CD14-positive monocyte (primary cell): ENCODE measurements at regions not wholly inside any gene's neighbourhood (a gene's known extent, or its start where the extent isn't known, plus 50 kb on each side); places are given as distances from the start of the nearest gene placed in this dataset.

Source experiments
- DNase-seq, 3 donors: peaks; one replicate each; pipeline ENCODE4 v3.0.0-alpha.2; 2011 to 2022
- H2AFZ ChIP-seq: 2 replicates; pipeline ENCODE4 v1.6.0; 2012; ENCODE audit warnings: mild to moderate bottlenecking, low read depth, low read length, inconsistent platforms; ENCODE audit not compliant: insufficient read depth, poor library complexity, severe bottlenecking
- H3K27ac ChIP-seq, 2 donors: 1 replicate in 1 of 2; 2 replicates in 1 of 2; pipeline ENCODE4 v1.5.1; 2012 to 2013; ENCODE audit warnings: low read length in 2 of 2, control low read depth in 1 of 2, inconsistent platforms in 1 of 2, low read depth in 1 of 2, mild to moderate bottlenecking in 1 of 2
- H3K27me3 ChIP-seq, 2 donors: one replicate each; pipeline versions ENCODE4 v1.6.0 to v1.6.1; 2011 to 2013; ENCODE audit warnings: low read length in 2 of 2; ENCODE audit not compliant: control insufficient read depth in 2 of 2, insufficient read depth in 2 of 2
- H3K36me3 ChIP-seq, 2 donors: replicated peaks in 1 of 2; 1 replicate in 1 of 2; 2 replicates in 1 of 2; pipeline versions ENCODE4 v1.5.1 to v1.6.1; 2012 to 2013; ENCODE audit warnings: low read length in 2 of 2, control low read depth in 1 of 2, inconsistent platforms in 1 of 2, mild to moderate bottlenecking in 1 of 2; ENCODE audit not compliant: insufficient read depth in 2 of 2, control insufficient read depth in 1 of 2
- H3K4me1 ChIP-seq, 2 donors: 1 replicate in 1 of 2; 2 replicates in 1 of 2; pipeline versions ENCODE4 v1.5.1 to v1.6.1; 2012 to 2013; ENCODE audit warnings: low read length in 2 of 2, control low read depth in 1 of 2, inconsistent platforms in 1 of 2, mild to moderate bottlenecking in 1 of 2, moderate library complexity in 1 of 2; ENCODE audit not compliant: insufficient read depth in 2 of 2, control insufficient read depth in 1 of 2
- H3K4me2 ChIP-seq: replicated peaks from 2 replicates; pipeline ENCODE3; 2012; ENCODE audit warnings: low read length, moderate library complexity, mild to moderate bottlenecking; ENCODE audit not compliant: poor library complexity, severe bottlenecking; ENCODE audit errors: extremely low read depth
- H3K4me3 ChIP-seq, 3 experiments: fragments of 200-600 bp in 1 of 3; sonication (generic) in 1 of 3; replicated peaks in 1 of 3; 1 replicate in 2 of 3; 2 replicates in 1 of 3; pipeline ENCODE4 v1.5.1; 2011 to 2013; ENCODE audit warnings: low read length in 3 of 3, mild to moderate bottlenecking in 3 of 3, control low read depth in 2 of 3, low read depth in 2 of 3, inconsistent platforms in 1 of 3, moderate library complexity in 1 of 3
- H3K79me2 ChIP-seq: 2 replicates; pipeline ENCODE4 v1.6.0; 2012; ENCODE audit warnings: mild to moderate bottlenecking, control low read depth, inconsistent platforms, low read length, moderate library complexity; ENCODE audit not compliant: insufficient read depth
- H3K9ac ChIP-seq: 2 replicates; pipeline ENCODE4 v1.6.0; 2017; ENCODE audit warnings: low read length, mild to moderate bottlenecking; ENCODE audit not compliant: insufficient read depth, poor library complexity, severe bottlenecking
- H3K9me3 ChIP-seq, 2 donors: replicated peaks in 1 of 2; 1 replicate in 1 of 2; 2 replicates in 1 of 2; pipeline versions ENCODE4 v1.5.1 to v1.6.1; 2012 to 2013; ENCODE audit warnings: low read length in 2 of 2, control low read depth in 1 of 2; ENCODE audit not compliant: control insufficient read depth in 1 of 2, insufficient read depth in 1 of 2
- H4K20me1 ChIP-seq: 2 replicates; pipeline ENCODE4 v1.6.0; 2012; ENCODE audit warnings: mild to moderate bottlenecking, low read length, control low read depth, moderate library complexity; ENCODE audit not compliant: insufficient read depth
- H3K27ac Mint-ChIP-seq, 7 donors: one replicate each; pipeline ENCODE4 v1.8.0; 2020; ENCODE audit warnings: mild to moderate bottlenecking in 7 of 7, mixed read lengths in 7 of 7, moderate library complexity in 6 of 7, inconsistent platforms in 2 of 7
- H3K27me3 Mint-ChIP-seq, 3 donors: one replicate each; pipeline ENCODE4 v1.8.0; 2021 to 2022; ENCODE audit warnings: low read depth in 3 of 3, mild to moderate bottlenecking in 3 of 3, mixed read lengths in 3 of 3, moderate library complexity in 3 of 3, inconsistent platforms in 1 of 3
- H3K36me3 Mint-ChIP-seq, 2 donors: one replicate each; pipeline ENCODE4 v1.8.0; 2020; ENCODE audit warnings: mixed read lengths in 2 of 2, inconsistent platforms in 1 of 2, mild to moderate bottlenecking in 1 of 2
- H3K4me1 Mint-ChIP-seq: one replicate; pipeline ENCODE4 v1.8.0; 2020; ENCODE audit warnings: mild to moderate bottlenecking, mixed read lengths
- H3K4me3 Mint-ChIP-seq, 2 donors: one replicate each; pipeline ENCODE4 v1.8.0; 2020; ENCODE audit warnings: mild to moderate bottlenecking in 2 of 2, mixed read lengths in 2 of 2, moderate library complexity in 1 of 2
- H3K9me3 Mint-ChIP-seq, 7 donors: one replicate each; pipeline ENCODE4 v1.8.0; 2020 to 2022; ENCODE audit warnings: mixed read lengths in 7 of 7, mild to moderate bottlenecking in 6 of 7, moderate library complexity in 6 of 7, inconsistent platforms in 2 of 7
- CTCF ChIP-seq: fragments of 200-600 bp; IDR thresholded peaks from one replicate; pipeline ENCODE4 v1.8.0; 2022; ENCODE audit warnings: antibody characterized with exemption, mild to moderate bottlenecking
- WGBS: methylation state at CpG from one replicate; pipeline ENCODE4 v1.1.5; 2013; ENCODE audit warnings: missing lambda C conversion rate; ENCODE audit not compliant: insufficient coverage; 5-methylcytosine and 5-hydroxymethylcytosine counted together
- intact Hi-C, 2 donors: fragments of 100-400 bp; cut with micrococcal nuclease; formaldehyde crosslinking; loops; one replicate each; pipeline versions ENCODE4 v1.15.0 to v1.15.1; 2023

GRCh38 chr1:58933599-58933926, 149.7 kb upstream of the JUN start:
- no peak overlapping the region for H2AFZ ChIP-seq
- no peaks in the 10 kb centered on the region for H3K36me3 ChIP-seq
- H3K27me3 ChIP-seq, result no peaks in the 10 kb centered on the region
- peak overlapping the region in 1 of 2 donors; percentile 55 for H3K27ac ChIP-seq
- no peaks in the 10 kb centered on the region for H4K20me1 ChIP-seq
- H3K4me3 ChIP-seq, result no peak overlapping the region
- WGBS, result no CpG with 5 or more reads among the region's 2 CpGs
- Mint-ChIP-seq H3K4me3 (no peak overlapping the region), H3K27me3 (peaks cover 0 to 7% (median 3%) of the 10 kb centered on the region in 3 donors), H3K36me3 (peaks cover 0 to 2% of the 10 kb centered on the region in 2 donors), H3K27ac (peak overlapping the region in 1 of 7 donors; percentile 69), H3K4me1 (peaks cover 49% of the 10 kb centered on the region), H3K9me3 (peaks cover 0 to 1% (median 0%) of the 10 kb centered on the region in 7 donors)
- no peak overlapping the region for H3K4me2 ChIP-seq
- H3K9ac ChIP-seq, result no peak overlapping the region
- peak in 1 of 3 donors; percentile 11 for DNase-seq
- H3K4me1 ChIP-seq, result peaks cover 32 to 46% of the 10 kb centered on the region in 2 donors
- TF ChIP-seq CTCF, result no peak
- intact Hi-C loops, result loop anchor here in 1 of 2 donors (5.0 kb wide), 1 partner anchor 36 kb away; no protein-coding TSS in a partner anchor
- no peaks in the 10 kb centered on the region for H3K79me2 ChIP-seq
- no peaks in the 10 kb centered on the region for H3K9me3 ChIP-seq

GRCh38 chr1:58934706-58935105, 150.9 kb upstream of the JUN start:
- Histone ChIP-seq H3K9ac (no peak overlapping the region), H3K4me1 (peaks cover 34 to 44% of the 10 kb centered on the region in 2 donors), H4K20me1 (no peaks in the 10 kb centered on the region), H2AFZ (no peak overlapping the region), H3K79me2 (no peaks in the 10 kb centered on the region), H3K9me3 (no peaks in the 10 kb centered on the region), H3K4me2 (no peak overlapping the region), H3K4me3 (no peak overlapping the region), H3K36me3 (no peaks in the 10 kb centered on the region), H3K27me3 (no peaks in the 10 kb centered on the region), H3K27ac (no peak overlapping the region)
- Mint-ChIP-seq H3K4me1 (peaks cover 48% of the 10 kb centered on the region), H3K27ac (no peak overlapping the region), H3K9me3 (peaks cover 0 to 1% (median 0%) of the 10 kb centered on the region in 7 donors), H3K36me3 (no peaks in the 10 kb centered on the region), H3K4me3 (no peak overlapping the region), H3K27me3 (peaks cover under 1 to 7% (median 6%) of the 10 kb centered on the region in 3 donors)
- TF ChIP-seq CTCF, result no peak
- intact Hi-C loops, result loop anchor here in 1 of 2 donors (5.0 kb wide), 1 partner anchor 37 kb away; no protein-coding TSS in a partner anchor
- WGBS, result 100% methylated on average over 1 of the region's 3 CpGs
- no peak for DNase-seq
